IMR-90 (cell line): ENCODE measurements at regions not wholly inside any gene's neighbourhood (a gene's known extent, or its start where the extent isn't known, plus 50 kb on each side); places are given as distances from the start of the nearest gene placed in this dataset.
A peak's percentile ranks its signal among the peaks of the same experiment; 100 is the strongest.

Source experiments
- ATAC-seq: fragments of 200-7000 bp; cut with Tn5 transposase; 2 replicates; pipeline ENCODE4 v1.9.1; 2020; ENCODE audit warnings: low read depth, mild to moderate bottlenecking, moderate library complexity
- BruUV-seq: library from RNA; stranded (reverse); fragments of 400-500 nt; replicated peaks from 2 replicates; lab custom pipeline; 2021; lab: Mats Ljungman, UMichigan
- CTCF ChIA-PET: fragments of 300-600 bp; formaldehyde crosslinking; extraction: SDS; loops from one replicate; lab custom pipeline; 2021; ENCODE audit warnings: antibody characterized with exemption; lab: Yijun Ruan, JAX
- POLR2A ChIA-PET: fragments of 300-600 bp; sonication (Branson Sonifier 250); formaldehyde crosslinking; loops from one replicate; lab custom pipeline; 2022; ENCODE audit warnings: antibody characterized with exemption; ENCODE audit not compliant: unreplicated experiment; lab: Charles Lee
- DNase-seq: peaks from one replicate; pipeline ENCODE4 v3.0.0; 2013
- H2AFZ ChIP-seq: replicated peaks from 2 replicates; pipeline ENCODE3; 2013; ENCODE audit warnings: low read length, mild to moderate bottlenecking; ENCODE audit not compliant: poor library complexity
- H2AK5ac ChIP-seq: 2 replicates; pipeline ENCODE4 v1.6.1; 2013; ENCODE audit warnings: low read depth, low read length, inconsistent platforms
- H2AK9ac ChIP-seq: replicated peaks from 2 replicates; pipeline ENCODE3; 2013; ENCODE audit warnings: mild to moderate bottlenecking, low read depth, low read length, moderate library complexity; ENCODE audit not compliant: poor library complexity
- H2BK120ac ChIP-seq: 2 replicates; pipeline ENCODE4 v1.6.1; 2013; ENCODE audit warnings: low read depth, low read length, inconsistent platforms
- H2BK15ac ChIP-seq: 3 replicates; pipeline ENCODE4 v1.6.1; 2013; ENCODE audit warnings: low read depth, low read length, inconsistent platforms
- H2BK20ac ChIP-seq: 2 replicates; pipeline ENCODE4 v1.6.1; 2013; ENCODE audit warnings: low read depth, mild to moderate bottlenecking, inconsistent platforms, low read length, moderate library complexity
- H2BK5ac ChIP-seq: 2 replicates; pipeline ENCODE4 v1.6.1; 2013; ENCODE audit warnings: mild to moderate bottlenecking, low read depth, low read length, inconsistent platforms; ENCODE audit not compliant: poor library complexity, severe bottlenecking
- H3K14ac ChIP-seq: replicated peaks from 2 replicates; pipeline ENCODE4 v1.6.1; 2013; ENCODE audit warnings: low read depth, low read length, inconsistent platforms
- H3K18ac ChIP-seq: 2 replicates; pipeline ENCODE4 v1.6.1; 2013; ENCODE audit warnings: low read depth, low read length, control low read depth
- H3K23ac ChIP-seq: 2 replicates; pipeline ENCODE4 v1.6.1; 2013; ENCODE audit warnings: low read depth, low read length, inconsistent platforms
- H3K27ac ChIP-seq: 2 replicates; pipeline ENCODE4 v1.5.1; 2013; ENCODE audit warnings: mild to moderate bottlenecking, control low read depth, low read length; ENCODE audit not compliant: insufficient read depth
- H3K27me3 ChIP-seq: 2 replicates; pipeline ENCODE4 v1.6.1; 2013; ENCODE audit warnings: low read length; ENCODE audit not compliant: control insufficient read depth, insufficient read depth
- H3K36me3 ChIP-seq: 2 replicates; pipeline ENCODE4 v1.6.1; 2013; ENCODE audit warnings: low read length, mixed read lengths; ENCODE audit not compliant: control insufficient read depth, insufficient read depth
- H3K4ac ChIP-seq: 2 replicates; pipeline ENCODE4 v1.6.1; 2013; ENCODE audit warnings: low read depth, low read length, inconsistent platforms
- H3K4me1 ChIP-seq: 2 replicates; pipeline ENCODE4 v1.6.1; 2013; ENCODE audit warnings: low read length, mixed read lengths; ENCODE audit not compliant: control insufficient read depth, insufficient read depth
- H3K4me2 ChIP-seq: 2 replicates; pipeline ENCODE4 v1.6.1; 2013; ENCODE audit warnings: low read depth, mild to moderate bottlenecking, control low read depth, low read length, moderate library complexity
- H3K4me3 ChIP-seq: 2 replicates; pipeline ENCODE4 v1.5.1; 2013; ENCODE audit warnings: low read depth, mild to moderate bottlenecking, control low read depth, low read length, moderate library complexity; ENCODE audit not compliant: insufficient read depth
- H3K56ac ChIP-seq: 2 replicates; pipeline ENCODE4 v1.6.1; 2013; ENCODE audit warnings: low read length, inconsistent platforms; ENCODE audit not compliant: insufficient read depth; ENCODE audit errors: extremely low read depth
- H3K79me1 ChIP-seq, 2 experiments: 2 replicates each; pipeline ENCODE4 v1.6.1; 2013; ENCODE audit warnings: low read length in 2 of 2, inconsistent platforms in 1 of 2, low read depth in 1 of 2
- H3K9ac ChIP-seq: 2 replicates; pipeline ENCODE4 v1.6.1; 2013; ENCODE audit warnings: low read depth, low read length, control low read depth
- H3K9me1 ChIP-seq: 2 replicates; pipeline ENCODE4 v1.6.1; 2013; ENCODE audit warnings: low read length, inconsistent platforms; ENCODE audit not compliant: insufficient read depth
- H3K9me3 ChIP-seq: 2 replicates; pipeline ENCODE4 v1.6.1; 2013; ENCODE audit warnings: low read length; ENCODE audit not compliant: control insufficient read depth, insufficient read depth
- H4K20me1 ChIP-seq: 2 replicates; pipeline ENCODE4 v1.6.1; 2013; ENCODE audit warnings: low read length, inconsistent platforms; ENCODE audit not compliant: insufficient read depth
- H4K5ac ChIP-seq: 2 replicates; pipeline ENCODE4 v1.6.1; 2013; ENCODE audit warnings: mild to moderate bottlenecking, low read depth, low read length, control low read depth
- H4K8ac ChIP-seq, 2 experiments: 2 replicates each; pipeline ENCODE4 v1.6.1; 2013; ENCODE audit warnings: low read depth in 2 of 2, low read length in 2 of 2, control low read depth in 1 of 2, inconsistent platforms in 1 of 2
- H4K91ac ChIP-seq: 2 replicates; pipeline ENCODE4 v1.6.1; 2013; ENCODE audit warnings: low read depth, low read length, inconsistent platforms; ENCODE audit not compliant: insufficient read depth
- BHLHE40 ChIP-seq: fragments of 150-350 bp; IDR thresholded peaks from 2 replicates; pipeline ENCODE4 v1.6.1; 2016; ENCODE audit warnings: mild to moderate bottlenecking, low read depth, low read length
- CEBPB ChIP-seq: IDR thresholded peaks from 2 replicates; pipeline ENCODE4 v1.6.1; 2012; ENCODE audit warnings: low read depth, low read length, improper control_type of control experiment
- CHD1 ChIP-seq: IDR thresholded peaks from 2 replicates; pipeline ENCODE4 v1.6.1; 2012; ENCODE audit warnings: low read depth, low read length, improper control_type of control experiment
- CTCF ChIP-seq: conservative IDR thresholded peaks from 2 replicates; pipeline ENCODE4 v1.5.1; 2012; ENCODE audit warnings: mild to moderate bottlenecking, low read depth, low read length, improper control_type of control experiment
- ELK1 ChIP-seq: fragments of 150-350 bp; IDR thresholded peaks from 2 replicates; pipeline ENCODE4 v1.6.1; 2016; ENCODE audit warnings: low read depth, mild to moderate bottlenecking, low read length, moderate library complexity, borderline replicate concordance
- FOS ChIP-seq: fragments of 150-350 bp; IDR thresholded peaks from 2 replicates; pipeline ENCODE4 v1.6.1; 2016; ENCODE audit warnings: low read depth, low read length
- MAFK ChIP-seq: IDR thresholded peaks from 2 replicates; pipeline ENCODE4 v1.6.1; 2012; ENCODE audit warnings: low read depth, low read length, improper control_type of control experiment
- MAZ ChIP-seq: IDR thresholded peaks from 2 replicates; pipeline ENCODE4 v1.6.1; 2012; ENCODE audit warnings: low read depth, mild to moderate bottlenecking, low read length, improper control_type of control experiment, moderate library complexity, borderline replicate concordance
- MXI1 ChIP-seq: IDR thresholded peaks from 2 replicates; pipeline ENCODE4 v1.6.1; 2012; ENCODE audit warnings: low read depth, mild to moderate bottlenecking, low read length, moderate library complexity, borderline replicate concordance
- NFE2L2 ChIP-seq: fragments of 150-350 bp; IDR thresholded peaks from 2 replicates; pipeline ENCODE4 v1.6.1; 2016; ENCODE audit warnings: low read depth, mild to moderate bottlenecking, low read length
- POLR2A ChIP-seq: IDR thresholded peaks from 2 replicates; pipeline ENCODE4 v1.6.1; 2012; ENCODE audit warnings: mild to moderate bottlenecking, low read depth, low read length
- RAD21 ChIP-seq: IDR thresholded peaks from 2 replicates; pipeline ENCODE4 v1.6.1; 2012; ENCODE audit warnings: low read length, improper control_type of control experiment
- RCOR1 ChIP-seq: IDR thresholded peaks from 2 replicates; pipeline ENCODE4 v1.6.1; 2012; ENCODE audit warnings: mild to moderate bottlenecking, low read length, improper control_type of control experiment; ENCODE audit not compliant: insufficient replicate concordance
- RFX5 ChIP-seq: IDR thresholded peaks from 2 replicates; pipeline ENCODE4 v1.8.0; 2012; ENCODE audit warnings: low read depth, mild to moderate bottlenecking, low read length, moderate library complexity
- SMC3 ChIP-seq: fragments of 150-350 bp; IDR thresholded peaks from 2 replicates; pipeline ENCODE4 v1.6.1; 2016; ENCODE audit warnings: low read depth, mild to moderate bottlenecking, antibody characterized with exemption, low read length, moderate library complexity
- USF2 ChIP-seq: fragments of 150-350 bp; IDR thresholded peaks from 2 replicates; pipeline ENCODE4 v1.6.1; 2017; ENCODE audit warnings: mild to moderate bottlenecking, antibody characterized with exemption, low read length, low read depth
- WGBS, 2 experiments: methylation state at CpG; one replicate each; pipeline versions ENCODE4 v1.1.5 to v1.1.7; 2013; ENCODE audit warnings: missing lambda C conversion rate in 2 of 2; ENCODE audit not compliant: insufficient read length in 1 of 2; ENCODE audit errors: extremely low coverage in 2 of 2; 5-methylcytosine and 5-hydroxymethylcytosine counted together
- dilution Hi-C: fragments of 300-500 bp; cut with HindIII; formaldehyde crosslinking; loops from one replicate; pipeline ENCODE4 v1.14.3; 2018; ENCODE audit warnings: low sequenced_read_pairs; ENCODE audit not compliant: unreplicated experiment
- in situ Hi-C: fragments of 300-500 bp; cut with MboI; formaldehyde crosslinking; loops from 3 replicates; pipeline ENCODE4 v1.14.3; 2019; ENCODE audit warnings: low sequenced_read_pairs, inconsistent platforms, mixed read lengths
- intact Hi-C: fragments of 100-400 bp; cut with micrococcal nuclease; formaldehyde crosslinking; loops from 2 replicates; pipeline ENCODE4 v1.10.0; 2022

GRCh38 chr3:170690661-170690981, 104.7 kb upstream of the SLC7A14 start:
- no CpG with 5 or more reads among the region's 3 CpGs for WGBS, 2 experiments
- Histone ChIP-seq H2BK15ac (peak overlapping the region; percentile 93; the same call in 2 of the 3 replicates), H3K9me3 (no peaks in the 10 kb centered on the region), H2AK9ac (peak overlapping the region; percentile 92), H3K23ac (peak overlapping the region; percentile 29; the same call in 1 of the 2 replicates), H3K9ac (no peak overlapping the region), H2BK120ac (peak overlapping the region; percentile 96), H2BK20ac (peak overlapping the region; percentile 99), H4K20me1 (no peaks in the 10 kb centered on the region), H3K18ac (peak overlapping the region; percentile 61; the same call in 1 of the 2 replicates), H3K79me1 (no peaks in the 10 kb centered on the region), H4K8ac (peak overlapping the region; percentile 97 to 98), H2AK5ac (peak overlapping the region; percentile 97), H2AFZ (peak overlapping the region; percentile 67), H3K27ac (peak overlapping the region; percentile 61; the same call in 1 of the 2 replicates), H3K4ac (peak overlapping the region; percentile 99), H4K5ac (peak overlapping the region; percentile 82), H3K27me3 (no peaks in the 10 kb centered on the region), H3K14ac (peak overlapping the region; percentile 38), H3K4me1 (peaks cover 14% of the 10 kb centered on the region), H3K4me3 (no peak overlapping the region), H3K36me3 (no peaks in the 10 kb centered on the region), H4K91ac (peak overlapping the region; percentile 99), H3K4me2 (no peak overlapping the region), H3K56ac (no peak overlapping the region), H3K9me1 (peaks cover 11% of the 10 kb centered on the region), H2BK5ac (peak overlapping the region; percentile 80)
- DNase-seq, result no peak
- ATAC-seq, result no peak
- intact Hi-C loops, result loop anchor here (2.0 kb wide), 1 partner anchor 276 kb away; no protein-coding TSS in a partner anchor
- no TSS peak for BruUV-seq
- ChIA-PET CTCF (interaction anchor here (1.3 kb wide), 1 partner anchor 61 kb away, joined by 4 read pairs; no protein-coding TSS in a partner anchor), POLR2A (no interaction called here)
- dilution Hi-C loops, result no loop called here
- in situ Hi-C loops, result loop anchor here (10.0 kb wide), 1 partner anchor 266 kb away; no protein-coding TSS in a partner anchor
- TF ChIP-seq ELK1, result no peak
- no peak for TF ChIP-seq FOS
- no peak for TF ChIP-seq SMC3
- TF ChIP-seq MXI1, result no peak
- TF ChIP-seq NFE2L2, result no peak
- no peak for TF ChIP-seq RCOR1
- TF ChIP-seq MAZ, result no peak
- no peak for TF ChIP-seq CTCF
- no peak for TF ChIP-seq MAFK
- no peak for TF ChIP-seq CHD1
- no peak for TF ChIP-seq POLR2A
- no peak for TF ChIP-seq BHLHE40
- TF ChIP-seq USF2, result no peak
- TF ChIP-seq RFX5, result no peak
- TF ChIP-seq CEBPB, result no peak
- TF ChIP-seq RAD21, result no peak
